Activated naive CD4-positive, alpha-beta T cell treated with anti-CD3 and anti-CD28 coated beads, Interleukin-2, amount 50 U/mL, for 72 hours (primary cell): ENCODE measurements at regions not wholly inside any gene's neighbourhood (a gene's known extent, or its start where the extent isn't known, plus 50 kb on each side); places are given as distances from the start of the nearest gene placed in this dataset.

Source experiments
- ATAC-seq, 2 donors: fragments of 150-1000 bp; cut with Tn5 transposase; 2 replicates each; pipeline ENCODE4 v1.10.0; 2021; ENCODE audit warnings: mild to moderate bottlenecking in 2 of 2, moderate library complexity in 2 of 2
- DNase-seq, 2 donors: peaks; one replicate each; pipeline ENCODE4 v3.0.0; 2021 to 2022; ENCODE audit warnings: low spot score in 2 of 2
- H3K27ac Mint-ChIP-seq, 2 donors: one replicate each; pipeline ENCODE4 v1.8.0; 2022; ENCODE audit warnings: mild to moderate bottlenecking in 2 of 2, mixed read lengths in 2 of 2
- H3K36me3 Mint-ChIP-seq, 2 donors: one replicate each; pipeline ENCODE4 v1.8.0; 2022; ENCODE audit warnings: mixed read lengths in 2 of 2
- H3K9me3 Mint-ChIP-seq, 2 donors: one replicate each; pipeline ENCODE4 v1.8.0; 2022; ENCODE audit warnings: mixed read lengths in 2 of 2

DNA sequence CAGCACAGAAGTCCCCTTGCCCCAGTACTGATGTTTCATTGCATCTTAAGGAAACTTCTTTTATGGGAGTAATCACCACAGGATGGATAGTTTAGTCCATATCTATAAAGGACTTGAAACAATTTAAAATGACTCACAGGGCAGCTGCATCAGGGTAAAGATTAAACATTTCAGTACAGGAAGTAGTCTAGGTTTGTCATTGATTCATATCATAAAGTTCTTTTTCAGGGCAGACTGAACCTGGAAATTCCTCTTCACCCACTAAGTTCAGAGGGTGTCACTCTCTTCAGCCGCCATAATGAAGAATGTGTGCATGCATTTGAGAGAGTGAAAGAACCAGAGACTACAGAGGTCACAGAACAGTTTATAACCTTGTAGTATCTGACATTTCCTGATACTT lies 296.3 kb upstream of the JAG1 start:
- peaks cover 8 to 10% of the 10 kb centered on the region in 2 donors for H3K9me3 Mint-ChIP-seq
- ATAC-seq (no peak), DNase-seq (no peak)
- H3K36me3 Mint-ChIP-seq = no peaks in the 10 kb centered on the region
- no peak overlapping the region for H3K27ac Mint-ChIP-seq

DNA sequence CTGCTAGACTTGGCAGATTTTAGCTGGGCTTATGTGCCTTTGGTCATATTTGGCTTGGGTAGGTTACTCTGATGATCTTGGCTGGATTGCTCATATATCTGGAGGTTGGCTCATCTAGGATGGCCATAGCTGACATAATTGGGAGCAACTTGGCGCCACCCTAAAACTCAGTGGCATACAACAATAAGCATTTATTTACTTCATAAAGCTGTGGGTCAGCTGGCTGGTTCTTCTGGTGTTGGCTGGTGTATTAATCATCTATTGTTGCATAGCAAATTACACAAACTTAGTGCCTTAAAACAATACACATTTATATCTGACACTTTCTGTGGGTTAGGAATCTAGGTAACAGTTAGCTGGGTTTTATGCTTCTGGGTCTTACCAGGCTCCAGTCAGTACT lies 297.3 kb upstream of the JAG1 start:
- Mint-ChIP-seq H3K36me3 (no peaks in the 10 kb centered on the region), H3K9me3 (peaks cover 8% of the 10 kb centered on the region in 2 donors), H3K27ac (no peak overlapping the region)
- no peak for ATAC-seq
- DNase-seq = no peak

DNA sequence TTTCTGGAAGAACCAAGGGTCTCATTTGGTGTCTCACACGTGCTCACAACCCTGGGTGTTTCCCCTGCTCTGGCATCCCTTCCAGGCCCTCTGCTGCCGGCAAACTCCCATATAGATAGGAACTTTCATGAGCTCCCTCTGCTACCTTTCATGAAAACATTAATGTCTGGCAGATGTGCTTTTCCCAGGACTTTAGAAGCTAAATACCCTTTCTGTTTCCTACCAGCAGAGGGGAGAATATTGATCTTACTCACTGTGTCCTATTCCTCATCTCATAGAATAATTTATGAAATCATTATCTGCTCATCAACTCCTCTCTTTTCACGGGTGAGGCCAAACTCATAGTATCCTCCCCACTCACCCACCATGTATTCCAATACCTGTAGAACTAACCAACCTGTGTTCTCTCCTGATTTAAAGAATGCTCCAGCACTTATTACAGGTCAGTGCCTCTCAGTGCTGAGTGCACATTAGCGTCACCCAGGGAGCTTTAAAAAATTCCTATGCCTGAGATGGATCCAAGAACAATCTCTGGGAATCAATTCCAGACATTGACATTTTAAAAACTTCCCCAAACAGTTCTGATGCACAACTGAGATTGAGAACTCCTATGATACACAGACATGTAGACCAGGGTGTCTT lies 298.5 kb upstream of the JAG1 start:
- Mint-ChIP-seq H3K9me3 (peaks cover 8% of the 10 kb centered on the region in 2 donors), H3K36me3 (no peaks in the 10 kb centered on the region)
- ATAC-seq = no peak

DNA sequence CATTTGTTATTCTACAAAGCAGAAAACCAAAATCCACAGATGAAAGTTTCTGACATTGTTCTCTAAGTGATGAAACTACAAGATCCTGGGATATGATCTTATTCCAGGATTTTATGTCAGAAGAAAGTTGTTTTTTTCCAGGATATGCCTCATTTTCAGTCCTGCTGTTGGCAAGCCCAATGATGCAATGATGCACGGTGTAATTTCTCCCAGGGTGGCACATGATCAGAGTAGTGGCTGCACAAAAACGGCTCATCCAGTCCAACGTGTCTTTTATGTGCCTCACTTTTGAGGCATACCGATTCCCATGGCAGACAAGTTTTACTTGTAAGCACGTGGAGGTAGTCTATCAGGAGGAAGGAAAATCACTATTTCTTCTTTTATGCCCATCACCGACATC lies 302.3 kb upstream of the JAG1 start:
- ATAC-seq = no peak
- peaks cover 8 to 13% of the 10 kb centered on the region in 2 donors for H3K9me3 Mint-ChIP-seq
- no peaks in the 10 kb centered on the region for H3K36me3 Mint-ChIP-seq
- no peak for DNase-seq
- H3K27ac Mint-ChIP-seq = no peak overlapping the region

More for the DNA sequence above, 298.5 kb upstream of the JAG1 start:
- no peak for DNase-seq
- H3K27ac Mint-ChIP-seq = no peak overlapping the region

DNA sequence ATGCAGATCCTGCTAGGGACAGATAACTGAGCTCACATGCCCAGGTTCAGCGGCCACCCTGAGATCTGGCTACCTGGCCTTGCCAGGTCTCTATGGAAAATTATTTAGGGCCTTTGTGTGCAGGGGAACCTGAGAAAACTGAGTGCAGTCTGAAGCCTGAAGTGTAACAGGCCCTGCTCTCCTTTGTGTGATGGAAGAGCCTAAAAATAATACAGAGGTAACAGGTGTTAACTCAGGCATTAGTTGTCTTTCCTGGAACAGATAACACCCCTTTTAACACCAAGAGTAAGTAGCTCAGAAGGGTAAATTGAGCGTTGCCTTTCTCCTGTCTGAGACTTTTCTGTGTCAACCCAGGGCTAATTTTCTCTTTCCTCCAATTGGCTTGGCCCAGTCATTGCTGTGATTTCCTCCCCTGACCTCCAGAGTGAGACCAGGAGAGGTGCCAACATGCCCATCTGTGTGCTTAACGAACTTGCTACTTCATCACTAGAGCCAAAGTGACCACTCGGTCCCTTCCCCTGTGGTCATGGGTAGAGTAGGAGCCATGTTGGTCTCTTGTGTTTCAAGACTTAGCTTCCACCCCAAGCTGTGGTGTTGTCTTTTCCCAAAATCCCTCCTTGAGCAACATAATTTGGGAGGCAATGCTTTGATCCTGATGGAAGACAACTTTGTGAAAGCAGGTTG lies 304.4 kb upstream of the JAG1 start:
- DNase-seq (no peak), ATAC-seq (no peak)
- peaks cover 8 to 9% of the 10 kb centered on the region in 2 donors for H3K9me3 Mint-ChIP-seq
- H3K36me3 Mint-ChIP-seq = no peaks in the 10 kb centered on the region
- H3K27ac Mint-ChIP-seq = no peak overlapping the region

DNA sequence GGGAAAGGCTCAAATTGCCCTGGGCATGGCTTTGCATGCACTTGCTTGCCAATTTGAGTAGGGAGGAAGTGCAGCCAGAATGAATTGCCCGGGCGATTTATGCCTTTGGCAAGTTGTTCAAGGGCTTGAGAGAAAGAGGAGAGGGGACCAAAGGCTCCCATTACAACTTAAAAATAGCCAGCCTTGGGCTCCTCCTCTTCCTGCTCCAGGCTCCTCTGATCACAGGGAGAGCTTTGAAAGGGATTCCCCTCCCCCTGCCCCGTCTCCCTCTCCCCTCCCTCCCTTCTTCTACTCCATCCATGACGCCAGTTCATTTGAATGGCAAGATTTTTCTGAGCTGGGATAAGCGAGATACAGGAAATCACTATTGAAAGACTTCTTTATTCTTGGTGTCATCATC lies 304.9 kb upstream of the JAG1 start:
- Mint-ChIP-seq H3K27ac (no peak overlapping the region), H3K9me3 (peaks cover 6 to 9% of the 10 kb centered on the region in 2 donors), H3K36me3 (no peaks in the 10 kb centered on the region)
- no peak for DNase-seq
- no peak for ATAC-seq

DNA sequence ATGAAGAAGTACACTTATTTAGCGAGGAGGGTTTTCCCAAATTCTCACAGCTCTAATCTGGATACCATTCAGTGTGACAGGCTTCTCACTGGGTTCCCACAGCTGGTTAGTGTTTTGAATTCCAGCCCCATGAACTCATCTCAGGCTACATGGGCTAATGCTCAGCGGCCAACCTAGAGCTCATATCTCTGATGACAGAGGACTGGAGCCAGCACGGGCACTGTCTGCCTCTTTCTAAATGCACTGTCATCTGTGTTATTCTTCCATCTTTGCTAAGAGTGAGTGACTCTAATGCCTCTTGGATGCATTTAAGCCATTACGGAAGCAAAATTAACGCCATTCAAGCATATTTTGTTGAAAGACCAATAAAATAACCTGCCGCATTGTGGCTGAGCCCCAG lies 308.9 kb upstream of the JAG1 start:
- ATAC-seq (no peak), DNase-seq (no peak)
- H3K9me3 Mint-ChIP-seq = peaks cover 0 to 5% of the 10 kb centered on the region in 2 donors
- no peak overlapping the region for H3K27ac Mint-ChIP-seq
- H3K36me3 Mint-ChIP-seq = no peaks in the 10 kb centered on the region

DNA sequence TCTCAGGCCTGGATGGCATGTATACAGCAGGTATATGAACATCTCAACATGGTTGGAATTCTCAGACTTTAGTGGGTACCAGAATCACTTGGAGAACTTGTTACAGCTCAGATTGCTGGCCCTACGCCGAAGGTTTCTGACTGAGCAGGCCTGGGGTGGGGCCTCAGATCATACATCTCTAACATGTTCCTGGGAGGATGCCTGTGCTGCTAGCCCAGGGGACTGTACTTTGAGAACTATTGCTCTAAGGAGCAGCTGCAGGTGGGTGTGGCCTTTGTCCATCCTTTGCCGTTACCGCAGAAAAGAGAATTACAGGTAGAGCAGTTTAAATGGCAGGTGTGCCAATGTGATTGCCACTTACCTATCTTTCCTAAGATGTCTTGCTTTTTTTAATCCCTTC lies 310.5 kb upstream of the JAG1 start:
- ATAC-seq = no peak
- Mint-ChIP-seq H3K36me3 (no peaks in the 10 kb centered on the region), H3K9me3 (peaks cover under 1 to 5% of the 10 kb centered on the region in 2 donors), H3K27ac (no peak overlapping the region)
- no peak for DNase-seq

DNA sequence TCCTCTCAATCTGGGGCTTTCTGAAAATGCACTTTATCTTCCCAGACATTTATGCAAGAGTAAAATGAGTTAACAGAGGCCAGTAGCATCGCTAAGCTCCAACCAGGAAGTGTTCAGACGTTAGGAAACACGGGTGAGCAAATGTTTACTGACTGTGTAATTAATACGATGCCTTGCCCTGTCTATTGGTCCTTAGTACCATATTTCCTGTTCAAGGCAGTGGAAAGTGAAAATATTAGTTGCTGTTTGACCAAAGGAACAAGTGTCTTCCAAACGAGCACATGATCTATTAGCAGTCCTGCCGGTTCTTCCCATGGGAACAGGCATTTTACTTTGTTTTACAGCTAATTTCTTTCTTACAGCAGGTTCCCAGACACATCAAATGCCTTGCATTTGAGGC lies 311.1 kb upstream of the JAG1 start:
- DNase-seq (no peak), ATAC-seq (no peak)
- Mint-ChIP-seq H3K27ac (no peak overlapping the region), H3K9me3 (peaks cover 4 to 5% of the 10 kb centered on the region in 2 donors), H3K36me3 (no peaks in the 10 kb centered on the region)

DNA sequence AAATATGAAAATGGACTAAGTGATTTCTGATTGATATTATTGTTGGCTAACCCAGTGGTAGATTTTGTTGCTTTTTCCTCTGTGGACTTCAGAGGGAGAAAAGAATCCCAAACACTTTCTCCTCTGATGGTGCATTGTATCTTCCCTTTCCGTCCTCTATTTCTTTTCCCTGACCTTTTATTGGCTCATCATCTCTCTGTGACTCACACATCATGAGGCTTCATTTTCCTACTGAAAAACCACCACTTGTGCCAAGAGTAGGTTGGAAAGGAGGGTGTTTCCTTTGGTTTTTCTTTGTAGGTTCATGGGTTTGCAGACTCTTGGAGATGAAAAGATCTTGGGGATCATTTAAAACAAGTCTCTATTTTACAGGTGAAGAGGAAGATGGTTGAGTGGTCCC lies 311.7 kb upstream of the JAG1 start:
- no peak for ATAC-seq

DNA sequence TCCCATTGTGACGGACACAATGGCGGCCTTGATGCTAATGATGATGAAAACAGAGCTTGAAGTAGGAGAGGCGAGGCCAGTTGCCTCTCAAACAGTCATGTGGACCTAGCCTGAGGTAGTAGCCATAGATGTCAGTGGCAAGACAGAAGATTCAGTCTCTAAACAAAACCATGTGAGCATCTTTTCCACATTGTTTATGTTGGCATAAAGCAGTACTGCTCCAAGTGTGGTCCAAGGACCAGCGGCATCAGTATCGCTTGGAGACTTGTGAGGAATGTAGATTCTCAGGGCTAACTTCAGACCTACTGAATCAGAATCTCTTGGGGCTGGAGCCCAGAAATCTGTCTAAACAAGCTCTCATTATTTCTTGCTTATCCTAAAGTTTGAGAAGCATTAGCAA lies 312.8 kb upstream of the JAG1 start:
- peaks cover 0 to 4% of the 10 kb centered on the region in 2 donors for H3K9me3 Mint-ChIP-seq
- H3K27ac Mint-ChIP-seq = no peak overlapping the region
- H3K36me3 Mint-ChIP-seq = no peaks in the 10 kb centered on the region
- no peak for DNase-seq
- ATAC-seq = no peak

More for the DNA sequence above, 311.7 kb upstream of the JAG1 start:
- peaks cover 4% of the 10 kb centered on the region in 2 donors for H3K9me3 Mint-ChIP-seq
- DNase-seq = no peak
- no peaks in the 10 kb centered on the region for H3K36me3 Mint-ChIP-seq
- H3K27ac Mint-ChIP-seq = no peak overlapping the region

DNA sequence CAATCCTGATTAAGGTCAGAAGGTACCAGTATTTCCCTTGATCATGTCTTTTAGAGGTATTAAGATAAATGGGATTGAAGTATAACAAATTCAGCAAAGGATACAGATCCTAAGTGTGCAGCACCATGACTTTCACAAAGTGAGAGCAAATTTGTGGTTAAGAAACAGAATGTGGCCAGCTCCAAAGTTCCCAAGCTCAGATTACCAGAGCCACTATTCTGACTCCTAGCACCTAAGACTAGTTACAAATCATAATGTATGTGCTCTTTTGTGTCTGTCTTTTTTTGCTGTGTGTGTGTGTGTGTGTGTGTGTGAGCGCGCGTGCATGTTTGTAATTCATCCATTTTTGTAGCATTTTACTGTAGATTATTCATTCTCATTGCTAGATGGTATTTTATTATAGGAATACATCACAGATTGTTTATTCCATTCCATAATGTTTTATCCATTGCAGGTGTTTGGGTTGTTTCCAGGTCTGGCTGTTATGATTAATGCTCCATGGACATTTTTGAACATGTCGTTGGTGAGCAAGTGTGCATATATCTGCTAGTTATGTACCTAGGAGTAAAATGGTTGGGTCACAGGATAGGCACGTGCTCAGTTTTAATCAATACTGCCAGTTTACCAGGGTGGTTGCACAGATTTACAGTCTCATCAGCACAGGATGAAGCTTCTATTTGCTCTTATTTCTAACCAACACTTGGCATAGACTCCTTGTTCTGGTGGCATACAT lies 314.0 kb upstream of the JAG1 start:
- DNase-seq = no peak
- no peaks in the 10 kb centered on the region for H3K36me3 Mint-ChIP-seq
- no peak for ATAC-seq
- H3K27ac Mint-ChIP-seq = no peak overlapping the region
- H3K9me3 Mint-ChIP-seq = peaks cover 0 to 4% of the 10 kb centered on the region in 2 donors

DNA sequence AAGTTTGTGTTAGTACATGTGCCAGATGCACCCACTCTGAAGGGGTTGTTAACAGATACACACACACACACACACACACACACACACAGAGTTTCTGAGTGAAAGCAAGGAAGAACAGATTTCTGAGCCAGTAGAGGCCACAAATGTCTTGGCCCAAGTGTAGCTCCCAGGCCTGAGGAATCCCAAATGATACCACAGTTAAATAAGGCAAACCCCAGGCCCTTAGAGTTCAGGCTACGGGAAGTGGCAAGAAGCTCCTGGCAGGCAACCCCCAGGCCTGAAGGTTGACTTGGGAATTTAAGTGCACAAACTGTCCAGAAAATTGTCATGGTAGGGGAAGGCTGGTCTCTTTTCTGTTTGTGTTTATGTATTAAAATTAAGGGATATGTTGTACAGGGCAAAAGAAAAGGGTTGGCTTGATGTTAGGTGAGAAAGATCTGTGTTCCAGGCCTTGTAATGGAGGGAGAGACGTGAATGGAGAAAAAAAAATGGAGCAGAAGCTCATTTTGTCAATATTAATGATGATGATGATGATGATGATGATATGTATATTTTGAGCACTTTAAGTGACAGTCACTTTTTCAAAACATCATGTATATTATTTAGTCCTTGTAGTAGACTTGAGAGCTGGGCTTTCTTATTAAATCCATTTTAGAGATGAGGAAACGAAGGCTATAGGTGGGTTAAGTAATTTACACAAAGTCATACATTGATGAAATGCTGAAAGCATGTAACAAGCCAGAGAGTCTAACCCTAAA lies 317.0 kb upstream of the JAG1 start:
- no peak overlapping the region for H3K27ac Mint-ChIP-seq
- ATAC-seq (no peak), DNase-seq (no peak)
- H3K36me3 Mint-ChIP-seq = no peaks in the 10 kb centered on the region
- H3K9me3 Mint-ChIP-seq = peaks cover 5 to 8% of the 10 kb centered on the region in 2 donors

DNA sequence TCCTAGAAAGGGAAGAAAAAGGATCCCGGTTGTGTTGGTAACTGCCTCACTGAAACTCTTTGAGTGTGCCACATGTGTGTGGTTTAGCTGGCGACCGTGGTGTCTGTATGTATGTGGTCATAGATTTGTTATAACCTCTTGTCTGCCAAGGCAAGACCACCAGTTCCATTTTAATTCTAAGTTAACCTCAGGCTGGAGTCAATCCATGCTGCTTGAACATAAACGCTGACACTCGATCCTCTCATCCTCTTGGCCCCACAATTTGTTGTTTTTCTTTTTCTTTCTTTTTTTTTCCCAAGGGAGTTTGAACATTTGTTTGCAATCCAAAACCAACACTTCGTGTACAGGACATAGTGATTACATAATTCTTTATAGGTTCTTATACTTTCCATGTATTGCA lies 318.9 kb upstream of the JAG1 start:
- Mint-ChIP-seq H3K36me3 (no peaks in the 10 kb centered on the region), H3K27ac (no peak overlapping the region), H3K9me3 (peaks cover 5 to 8% of the 10 kb centered on the region in 2 donors)
- ATAC-seq (no peak), DNase-seq (no peak)

DNA sequence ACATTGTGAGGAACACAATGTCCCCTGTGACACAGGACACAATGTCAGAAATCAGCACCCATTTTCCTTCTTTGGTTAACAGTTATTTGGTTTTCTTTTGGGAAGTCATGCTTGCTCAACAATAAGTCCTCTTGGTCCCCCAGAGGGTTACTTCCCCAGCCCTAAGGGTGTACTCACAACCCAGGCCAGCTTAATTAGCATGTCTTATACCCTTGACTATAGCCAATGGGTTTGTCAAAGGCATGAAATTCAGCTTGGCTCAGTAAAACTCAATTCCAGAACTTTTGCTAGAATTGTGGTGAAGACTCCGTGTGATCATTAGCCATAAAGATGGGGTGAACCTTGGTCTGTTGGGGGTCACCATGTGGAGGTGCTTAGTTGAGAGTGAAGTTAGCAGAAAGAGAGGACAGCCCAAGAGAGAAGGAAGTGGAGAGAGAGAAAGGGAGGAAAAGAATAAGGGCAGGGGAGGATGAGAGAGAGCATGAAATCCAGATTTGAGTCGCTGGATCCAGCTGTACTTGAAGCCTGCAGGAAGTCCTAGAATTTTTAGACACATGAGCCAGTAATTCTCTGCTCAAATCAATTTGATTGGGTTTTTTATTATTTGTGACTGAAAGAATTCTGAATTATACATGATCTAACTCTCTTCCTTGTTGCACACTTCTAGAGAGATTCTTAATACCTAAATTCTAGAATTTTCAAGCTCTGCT lies 321.3 kb upstream of the JAG1 start:
- no peak for ATAC-seq
- Mint-ChIP-seq H3K36me3 (no peaks in the 10 kb centered on the region), H3K27ac (no peak overlapping the region), H3K9me3 (peaks cover 4 to 5% of the 10 kb centered on the region in 2 donors)
- no peak for DNase-seq

DNA sequence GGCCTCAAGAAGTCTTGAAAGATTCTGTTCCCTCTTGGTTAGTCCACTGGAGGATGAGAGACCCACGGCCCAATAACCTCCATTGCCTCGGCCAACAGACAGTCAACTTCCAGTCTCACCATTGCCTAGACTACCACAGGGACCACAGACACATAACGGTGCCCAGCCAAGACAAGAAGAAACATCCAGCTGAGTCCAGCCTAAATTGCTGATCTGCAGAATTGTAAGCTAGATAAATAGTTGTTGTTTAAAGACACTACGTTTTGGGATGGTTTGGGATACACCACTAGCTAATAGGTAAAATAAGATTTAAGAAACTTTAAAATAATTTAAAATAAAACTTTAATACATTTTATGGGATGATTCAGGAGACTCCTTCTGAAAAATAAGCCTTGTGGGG lies 324.7 kb upstream of the JAG1 start:
- DNase-seq = no peak
- no peaks in the 10 kb centered on the region for H3K36me3 Mint-ChIP-seq

More for the DNA sequence above, 324.7 kb upstream of the JAG1 start:
- Mint-ChIP-seq H3K27ac (no peak overlapping the region), H3K9me3 (peaks cover 4 to 5% of the 10 kb centered on the region in 2 donors)
- ATAC-seq = no peak
